SK-N-SH (cell line): ENCODE measurements at regions not wholly inside any gene's neighbourhood (a gene's known extent, or its start where the extent isn't known, plus 50 kb on each side); places are given as distances from the start of the nearest gene placed in this dataset.

Source experiments
- CTCF ChIA-PET: fragments of 300-600, 350-600 bp; formaldehyde crosslinking; extraction: SDS; loops from one replicate; lab custom pipeline; 2021; lab: Yijun Ruan, JAX
- POLR2A ChIA-PET: fragments of 350-600 bp; sonication (Branson Sonifier 250); formaldehyde crosslinking; extraction: SDS; loops from one replicate; lab custom pipeline; 2020; ENCODE audit warnings: antibody characterized with exemption, inconsistent platforms; lab: Yijun Ruan, JAX
- DNase-seq: peaks from one replicate; pipeline ENCODE4 v3.0.0; 2012
- H2AFZ ChIP-seq: fragments of 200-600 bp; sonication (generic); 2 replicates; pipeline ENCODE4 v1.8.1; 2016; ENCODE audit warnings: antibody characterized with exemption, mild to moderate bottlenecking, low read depth
- H3F3A ChIP-seq: fragments of 200-600 bp; sonication (generic); replicated peaks from 2 replicates; pipeline ENCODE3; 2016; ENCODE audit warnings: antibody characterized with exemption, mild to moderate bottlenecking; ENCODE audit not compliant: insufficient read depth
- H3K27ac ChIP-seq, 2 experiments: fragments of 200-500 bp in 1 of 2; fragments of 200-600 bp in 1 of 2; sonication (Bioruptor generic) in 1 of 2; sonication (generic), shearing (Covaris generic) in 1 of 2; 2 replicates each; pipeline versions ENCODE4 v1.5.1 to v1.6.1; 2014 to 2016; ENCODE audit warnings: low read depth in 2 of 2, inconsistent platforms in 1 of 2, low read length in 1 of 2, mild to moderate bottlenecking in 1 of 2, mixed read lengths in 1 of 2
- H3K27me3 ChIP-seq: fragments of 200-600 bp; sonication (generic), shearing (Covaris generic); 2 replicates; pipeline ENCODE4 v1.6.1; 2016; ENCODE audit warnings: mixed run types; ENCODE audit not compliant: insufficient read depth
- H3K36me3 ChIP-seq, 2 experiments: fragments of 200-500 bp in 1 of 2; fragments of 200-600 bp in 1 of 2; sonication (Bioruptor generic) in 1 of 2; sonication (generic) in 1 of 2; replicated peaks in 1 of 2; 2 replicates each; pipeline versions ENCODE3 to v1.5.1; 2014 to 2016; ENCODE audit warnings: low read length in 1 of 2, mild to moderate bottlenecking in 1 of 2; ENCODE audit not compliant: insufficient read depth in 2 of 2, control insufficient read depth in 1 of 2
- H3K4me1 ChIP-seq, 2 experiments: fragments of 200-500 bp in 1 of 2; fragments of 200-600 bp in 1 of 2; sonication (Bioruptor generic) in 1 of 2; sonication (generic), shearing (Covaris generic) in 1 of 2; 2 replicates each; pipeline versions ENCODE4 v1.5.1 to v1.6.1; 2014 to 2016; ENCODE audit warnings: low read depth in 1 of 2, low read length in 1 of 2, mixed run types in 1 of 2; ENCODE audit not compliant: insufficient read depth in 2 of 2, control insufficient read depth in 1 of 2
- H3K4me2 ChIP-seq: fragments of 200-600 bp; sonication (generic), shearing (Covaris generic); 2 replicates; pipeline ENCODE4 v1.6.1; 2017; ENCODE audit warnings: mixed run types
- H3K4me3 ChIP-seq, 2 experiments: fragments of 200-500 bp in 1 of 2; fragments of 200-600 bp in 1 of 2; sonication (Bioruptor generic) in 1 of 2; sonication (generic), shearing (Covaris generic) in 1 of 2; 2 replicates each; pipeline versions ENCODE4 v1.5.1 to v1.8.1; 2014 to 2016; ENCODE audit warnings: low read depth in 2 of 2, inconsistent platforms in 1 of 2, low read length in 1 of 2, mild to moderate bottlenecking in 1 of 2, mixed read lengths in 1 of 2, moderate library complexity in 1 of 2
- H3K79me2 ChIP-seq: fragments of 200-600 bp; sonication (generic); 2 replicates; pipeline ENCODE4 v1.8.1; 2017; ENCODE audit warnings: mild to moderate bottlenecking; ENCODE audit not compliant: insufficient read depth
- H3K9ac ChIP-seq: fragments of 200-600 bp; sonication (generic); 2 replicates; pipeline ENCODE4 v1.6.1; 2017; ENCODE audit warnings: mixed run types
- H3K9me2 ChIP-seq: fragments of 200-600 bp; sonication (generic); 2 replicates; pipeline ENCODE4 v1.6.1; 2017; ENCODE audit warnings: mixed run types
- H3K9me3 ChIP-seq: fragments of 200-600 bp; sonication (generic); 2 replicates; pipeline ENCODE4 v1.6.1; 2017; ENCODE audit warnings: mixed run types, mild to moderate bottlenecking, moderate library complexity
- H4K20me1 ChIP-seq: fragments of 200-600 bp; sonication (generic); 2 replicates; pipeline ENCODE4 v1.6.1; 2017; ENCODE audit warnings: mild to moderate bottlenecking, mixed run types; ENCODE audit not compliant: insufficient read depth
- CHD2 ChIP-seq: fragments of 150-350 bp; IDR thresholded peaks from 2 replicates; pipeline ENCODE4 v1.6.1; 2018; ENCODE audit warnings: low read length; ENCODE audit not compliant: partially characterized antibody
- CTCF ChIP-seq: fragments of 200-600 bp; sonication (generic); IDR thresholded peaks from 2 replicates; pipeline ENCODE4 v1.6.1; 2017; ENCODE audit warnings: antibody characterized with exemption, mild to moderate bottlenecking, moderate library complexity
- FOSL2 ChIP-seq: IDR thresholded peaks from 2 replicates; pipeline ENCODE4 v1.4.0; 2012; ENCODE audit warnings: low read depth, mild to moderate bottlenecking, moderate library complexity, borderline replicate concordance
- GATA2 ChIP-seq: sonication (generic); formaldehyde crosslinking; IDR thresholded peaks from 2 replicates; pipeline ENCODE4 v1.5.0; 2020; ENCODE audit warnings: mild to moderate bottlenecking, missing genetic modification reagents
- JUND ChIP-seq: IDR thresholded peaks from 2 replicates; pipeline ENCODE4 v1.4.0; 2012
- MAX ChIP-seq: IDR thresholded peaks from 2 replicates; pipeline ENCODE4 v1.4.0; 2012; ENCODE audit warnings: low read depth
- RCOR1 ChIP-seq: fragments of 150-350 bp; IDR thresholded peaks from 2 replicates; pipeline ENCODE4 v1.6.1; 2017; ENCODE audit warnings: antibody characterized with exemption, low read length
- REST ChIP-seq: IDR thresholded peaks from 2 replicates; pipeline ENCODE4 v1.6.1; 2012; ENCODE audit warnings: mild to moderate bottlenecking, low read depth, low read length, moderate library complexity
- SMC3 ChIP-seq: IDR thresholded peaks from 2 replicates; pipeline ENCODE4 v1.6.1; 2012; ENCODE audit warnings: low read depth, low read length, improper control_type of control experiment
- TAF1 ChIP-seq: IDR thresholded peaks from 2 replicates; pipeline ENCODE4 v1.6.1; 2012; ENCODE audit warnings: low read depth, mild to moderate bottlenecking, low read length, moderate library complexity, borderline replicate concordance
- USF2 ChIP-seq: fragments of 150-350 bp; IDR thresholded peaks from 2 replicates; pipeline ENCODE4 v1.6.1; 2017; ENCODE audit warnings: antibody characterized with exemption, low read length, low read depth, borderline replicate concordance
- YY1 ChIP-seq: IDR thresholded peaks from 2 replicates; pipeline ENCODE4 v1.4.0; 2012; ENCODE audit warnings: low read depth, mild to moderate bottlenecking
- whole genome bisulfite sequencing: methylation state at CpG from one replicate; pipeline ENCODE4 v1.1.6; 2017; ENCODE audit warnings: low lambda C conversion rate; 5-methylcytosine and 5-hydroxymethylcytosine counted together

GRCh38 chr4:31097999-31098398 is 377.8 kb downstream of the PCDH7 start:
- Histone ChIP-seq H3K4me1 (peaks cover 0 to 2% of the 10 kb centered on the region in 2 experiments; a peak in 2 of 4 replicates), H3K4me2 (no peak overlapping the region), H3K9me2 (no peaks in the 10 kb centered on the region), H4K20me1 (no peaks in the 10 kb centered on the region), H3F3A (no peaks in the 10 kb centered on the region), H3K27me3 (no peaks in the 10 kb centered on the region), H3K79me2 (no peaks in the 10 kb centered on the region), H3K9me3 (no peaks in the 10 kb centered on the region), H3K9ac (no peak overlapping the region), H3K36me3 (no peaks in the 10 kb centered on the region), H3K27ac (no peak overlapping the region), H3K4me3 (no peak overlapping the region), H2AFZ (no peak overlapping the region)
- POLR2A ChIA-PET = no interaction called here
- WGBS = 36% methylated on average over 6 of the region's 6 CpGs
- CTCF ChIA-PET = no interaction called here
- TF ChIP-seq GATA2 (CRISPR knock-in tag) (no peak), RCOR1 (no peak), REST (no peak), CTCF (no peak), JUND (no peak), FOSL2 (no peak), SMC3 (no peak), TAF1 (no peak), YY1 (no peak), CHD2 (no peak), USF2 (no peak), MAX (no peak)
- no peak for DNase-seq
